ENCODE measurements at regions not wholly inside any gene's neighbourhood (a gene's known extent, or its start where the extent isn't known, plus 50 kb on each side); places are given as distances from the start of the nearest gene placed in this dataset.

DNA sequence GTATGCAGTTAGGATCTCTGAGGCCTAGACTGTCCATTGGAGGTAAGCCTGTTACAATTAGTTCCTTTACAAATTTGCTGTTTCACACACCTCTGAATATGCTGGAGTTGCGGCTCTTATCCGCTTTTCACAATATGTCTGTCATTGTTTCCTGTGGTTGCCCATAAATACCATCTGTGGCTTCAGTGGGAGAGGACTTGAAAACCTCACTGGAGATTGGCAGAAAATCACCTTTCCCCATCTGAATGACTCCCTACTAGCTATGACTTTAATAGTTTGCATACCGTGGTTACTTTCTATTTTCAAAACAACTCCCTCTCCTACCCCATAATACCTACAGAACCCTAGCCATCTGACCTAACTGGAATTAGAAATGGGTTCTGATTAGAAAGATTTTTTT is 454.3 kb downstream of the PCDH17 start:
- H3K4me3 ChIP-seq (ENCODE audit: low read length), result no peak overlapping the region
- DNase-seq (ENCODE audit: low read depth), result no peak
- TF ChIP-seq, protein P1, sequence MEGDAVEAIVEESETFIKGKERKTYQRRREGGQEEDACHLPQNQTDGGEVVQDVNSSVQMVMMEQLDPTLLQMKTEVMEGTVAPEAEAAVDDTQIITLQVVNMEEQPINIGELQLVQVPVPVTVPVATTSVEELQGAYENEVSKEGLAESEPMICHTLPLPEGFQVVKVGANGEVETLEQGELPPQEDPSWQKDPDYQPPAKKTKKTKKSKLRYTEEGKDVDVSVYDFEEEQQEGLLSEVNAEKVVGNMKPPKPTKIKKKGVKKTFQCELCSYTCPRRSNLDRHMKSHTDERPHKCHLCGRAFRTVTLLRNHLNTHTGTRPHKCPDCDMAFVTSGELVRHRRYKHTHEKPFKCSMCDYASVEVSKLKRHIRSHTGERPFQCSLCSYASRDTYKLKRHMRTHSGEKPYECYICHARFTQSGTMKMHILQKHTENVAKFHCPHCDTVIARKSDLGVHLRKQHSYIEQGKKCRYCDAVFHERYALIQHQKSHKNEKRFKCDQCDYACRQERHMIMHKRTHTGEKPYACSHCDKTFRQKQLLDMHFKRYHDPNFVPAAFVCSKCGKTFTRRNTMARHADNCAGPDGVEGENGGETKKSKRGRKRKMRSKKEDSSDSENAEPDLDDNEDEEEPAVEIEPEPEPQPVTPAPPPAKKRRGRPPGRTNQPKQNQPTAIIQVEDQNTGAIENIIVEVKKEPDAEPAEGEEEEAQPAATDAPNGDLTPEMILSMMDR (IDR thresholded peaks at IDR 0.05; ENCODE audit: insufficient read depth, low read depth, low read length, missing control alignments), result no peak

DNA sequence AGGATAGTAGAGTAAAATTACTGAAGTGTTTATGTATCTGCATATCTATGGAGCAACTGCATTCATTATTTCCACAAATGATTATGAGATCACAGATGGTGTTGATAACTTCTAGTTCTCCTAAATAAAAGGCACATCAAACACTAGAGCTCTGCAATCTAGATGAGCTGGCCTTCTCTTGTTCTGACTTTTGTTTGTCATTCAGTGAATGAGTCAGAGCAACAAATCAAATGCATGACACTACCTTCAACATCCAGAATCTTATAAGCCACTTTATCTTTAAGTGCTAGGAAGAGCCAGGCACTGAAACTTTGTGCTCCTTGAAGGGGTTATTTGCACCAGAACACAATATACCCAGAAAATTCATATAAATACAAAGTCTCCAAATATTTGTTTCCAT is 456.0 kb downstream of the PCDH17 start:
- H3K4me3 ChIP-seq (ENCODE audit: low read length), result no peak overlapping the region
- TF ChIP-seq, protein P1 (IDR thresholded peaks at IDR 0.05; ENCODE audit: insufficient read depth, low read depth, low read length, missing control alignments), result no peak
- peak; percentile 1 for DNase-seq (ENCODE audit: low read depth)

DNA sequence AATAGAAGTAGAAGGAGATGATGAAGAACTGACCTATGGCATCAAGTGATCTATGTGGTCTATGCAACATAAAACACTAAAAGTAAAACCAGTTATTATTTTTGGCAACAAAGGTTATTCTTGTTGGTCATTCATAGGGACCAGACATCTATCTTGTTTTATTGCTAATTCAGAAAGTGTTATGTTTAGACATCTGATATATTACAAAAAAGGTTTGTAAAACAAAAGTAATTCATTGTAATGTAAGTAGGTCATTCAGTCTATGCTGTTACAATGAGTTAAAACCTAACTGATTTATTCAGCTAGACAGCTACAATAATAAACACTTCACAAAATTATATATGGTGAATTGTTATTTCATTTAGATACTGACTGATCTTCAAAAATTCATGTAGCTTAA is 461.9 kb downstream of the PCDH17 start:
- no peak for DNase-seq (ENCODE audit: low read depth)
- no peak overlapping the region for H3K4me3 ChIP-seq (ENCODE audit: low read length)
- TF ChIP-seq, protein P1 (IDR thresholded peaks at IDR 0.05; ENCODE audit: insufficient read depth, low read depth, low read length, missing control alignments), result no peak

DNA sequence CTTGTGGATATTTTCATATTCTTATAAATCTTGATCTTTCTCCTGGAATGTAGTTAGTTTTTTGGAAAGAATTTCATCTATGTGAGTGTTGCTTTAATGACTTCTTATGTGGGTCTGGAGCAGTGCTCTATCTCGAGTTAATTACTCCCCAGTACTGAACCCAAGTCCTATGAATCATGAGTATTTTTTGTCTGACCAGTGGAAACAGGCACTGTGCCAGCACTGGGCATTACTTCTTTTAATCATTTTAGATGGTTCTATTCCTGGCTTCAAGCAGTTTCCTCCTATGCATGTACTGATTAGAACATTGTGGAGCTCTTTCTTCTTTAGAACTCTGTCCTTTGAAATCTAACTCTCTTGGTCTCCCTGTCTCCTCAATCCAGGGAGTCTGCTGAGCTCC is 466.3 kb downstream of the PCDH17 start:
- H3K4me3 ChIP-seq (ENCODE audit: low read length), result no peak overlapping the region
- DNase-seq (ENCODE audit: low read depth), result no peak
- TF ChIP-seq, protein P1 (IDR thresholded peaks at IDR 0.05; ENCODE audit: insufficient read depth, low read depth, low read length, missing control alignments), result no peak

DNA sequence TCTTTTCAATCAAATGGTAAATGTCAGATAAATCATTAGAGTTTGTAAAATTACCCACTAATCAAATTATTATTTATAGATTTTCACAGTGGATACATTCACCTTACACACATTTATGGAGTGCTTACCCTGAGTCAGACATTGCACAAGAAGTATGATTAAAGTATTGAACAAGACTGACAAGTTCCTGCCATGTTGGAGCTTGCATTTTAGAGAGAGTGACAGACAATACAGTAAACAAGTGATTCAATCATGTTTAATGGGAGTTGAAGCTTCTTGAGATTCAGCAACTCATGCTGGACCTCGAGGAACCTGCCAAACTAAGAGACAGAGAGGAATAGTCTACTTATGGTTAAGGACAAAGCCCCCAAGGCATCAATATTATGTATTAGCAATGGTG is 487.8 kb downstream of the PCDH17 start:
- TF ChIP-seq, protein P1 (IDR thresholded peaks at IDR 0.05; ENCODE audit: insufficient read depth, low read depth, low read length, missing control alignments), result no peak
- DNase-seq (ENCODE audit: low read depth), result peak; percentile 77
- no peak overlapping the region for H3K4me3 ChIP-seq (ENCODE audit: low read length)

DNA sequence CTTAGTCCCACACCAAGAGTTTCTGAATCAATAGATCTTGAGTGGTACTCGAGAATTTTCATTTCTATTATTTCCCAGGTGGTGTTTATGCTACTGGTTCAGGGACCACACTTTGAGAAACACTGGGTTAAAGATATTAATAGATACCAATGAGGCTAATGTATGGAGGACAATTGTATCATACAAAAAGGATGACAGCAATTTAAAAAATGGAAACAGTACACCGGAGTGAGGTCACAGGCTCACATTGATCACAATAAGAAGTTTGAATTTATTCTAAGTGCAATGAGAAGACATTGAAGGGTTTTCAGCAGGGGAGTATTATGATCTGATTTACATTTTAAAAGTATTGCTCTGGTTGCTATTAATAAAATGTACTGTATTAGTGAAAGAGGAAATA is 488.3 kb downstream of the PCDH17 start:
- DNase-seq (ENCODE audit: low read depth), result no peak
- no peak overlapping the region for H3K4me3 ChIP-seq (ENCODE audit: low read length)
- TF ChIP-seq, protein P1 (IDR thresholded peaks at IDR 0.05; ENCODE audit: insufficient read depth, low read depth, low read length, missing control alignments), result no peak

DNA sequence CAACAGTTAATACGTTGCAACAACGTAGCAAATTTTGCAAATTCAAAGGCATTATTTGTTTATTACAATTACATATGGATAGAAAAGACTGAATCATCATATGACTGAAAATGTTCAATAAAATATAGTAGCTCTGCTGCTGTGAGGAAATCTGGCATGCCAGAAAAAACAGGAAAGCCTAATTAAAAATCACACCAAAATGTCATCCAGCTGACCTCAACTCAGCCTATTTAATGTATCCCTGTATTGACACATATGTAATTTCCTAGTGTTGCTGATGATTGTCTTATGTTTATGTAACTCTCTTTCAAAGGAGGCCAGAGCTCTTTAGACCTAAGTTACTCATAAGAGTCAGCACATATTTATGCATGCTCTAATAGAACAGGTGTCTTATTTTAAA is 495.0 kb downstream of the PCDH17 start:
- no peak for DNase-seq (ENCODE audit: low read depth)
- TF ChIP-seq, protein P1 (IDR thresholded peaks at IDR 0.05; ENCODE audit: insufficient read depth, low read depth, low read length, missing control alignments), result no peak
- H3K4me3 ChIP-seq (ENCODE audit: low read length), result no peak overlapping the region

Measured in epithelial cell of esophagus (primary cell).